Left ventricle myocardium inferior (tissue), 1 donor: ENCODE measurements at regions not wholly inside any gene's neighbourhood (a gene's known extent, or its start where the extent isn't known, plus 50 kb on each side); places are given as distances from the start of the nearest gene placed in this dataset.

Experiments used
- DNase-seq: peaks from one replicate; pipeline ENCODE4 v3.0.0-alpha.2; 2020
- H3K27ac ChIP-seq: fragments of 200-600 bp; replicated peaks from 2 replicates; pipeline ENCODE4 v1.8.0; 2021
- H3K27me3 ChIP-seq: fragments of 200-600 bp; 2 replicates; pipeline ENCODE4 v1.8.0; 2021; ENCODE audit warnings: low read depth
- H3K36me3 ChIP-seq: fragments of 200-600 bp; 2 replicates; pipeline ENCODE4 v1.8.0; 2021
- H3K4me1 ChIP-seq: fragments of 200-600 bp; 2 replicates; pipeline ENCODE4 v1.8.0; 2021
- H3K4me3 ChIP-seq: fragments of 200-600 bp; 2 replicates; pipeline ENCODE4 v1.8.0; 2021; ENCODE audit warnings: mild to moderate bottlenecking, moderate library complexity
- H3K9me3 ChIP-seq: fragments of 200-600 bp; replicated peaks from 2 replicates; pipeline ENCODE4 v1.8.0; 2021
- CTCF ChIP-seq: fragments of 200-600 bp; IDR thresholded peaks from 2 replicates; pipeline ENCODE4 v1.8.0; 2021; ENCODE audit warnings: antibody characterized with exemption, mild to moderate bottlenecking, borderline replicate concordance
- intact Hi-C: fragments of 100-400 bp; cut with micrococcal nuclease; formaldehyde crosslinking; loops from one replicate; pipeline ENCODE4 v1.11.0; 2022
- donor health status: DM: no; HTN: yes; CAD: no; lungs with severe emphysema.

- Histone ChIP-seq H3K9me3 (no peaks in the 10 kb centered on the region), H3K36me3 (peaks cover 2% of the 10 kb centered on the region), H3K4me1 (peaks cover 30% of the 10 kb centered on the region), H3K27me3 (no peaks in the 10 kb centered on the region), H3K4me3 (peak overlapping the region; percentile 93), H3K27ac (peak overlapping the region; percentile 80)
- TF ChIP-seq CTCF, result no peak
- intact Hi-C loops, result no loop called here
- DNase-seq, result no peak
These were observed 56.8 kb upstream of the RPH3AL start for GRCh38 chr17:409308-409847.

GRCh38 chr17:404703-405102, 52.1 kb upstream of the RPH3AL start:
- intact Hi-C loops, result no loop called here
- Histone ChIP-seq H3K36me3 (no peaks in the 10 kb centered on the region), H3K4me3 (no peak overlapping the region), H3K27me3 (peaks cover 6% of the 10 kb centered on the region), H3K4me1 (no peaks in the 10 kb centered on the region), H3K27ac (no peak overlapping the region), H3K9me3 (no peaks in the 10 kb centered on the region)
- DNase-seq, result no peak
- no peak for TF ChIP-seq CTCF
